T-cell (primary cell): ENCODE measurements at regions not wholly inside any gene's neighbourhood (a gene's known extent, or its start where the extent isn't known, plus 50 kb on each side); places are given as distances from the start of the nearest gene placed in this dataset.

Source experiments
- ATAC-seq, 4 experiments: fragments of 200-7000 bp in 3 of 4; fragments of 150-1000 bp in 1 of 4; cut with Tn5 transposase; replicated peaks in 1 of 4; 1 replicate in 3 of 4; 2 replicates in 1 of 4; pipeline ENCODE4 v1.10.0; 2021; ENCODE audit warnings: moderate library complexity in 3 of 4, mild to moderate bottlenecking in 2 of 4, moderate number of reproducible peaks in 1 of 4
- CTCF ChIA-PET, 2 donors: fragments of 300-600 bp; sonication (Branson Sonifier 250); formaldehyde crosslinking; loops; one replicate each; lab custom pipeline; 2022; ENCODE audit warnings: antibody characterized with exemption in 2 of 2; lab: Charles Lee
- POLR2A ChIA-PET, 2 donors: fragments of 300-600 bp; sonication (Branson Sonifier 250); formaldehyde crosslinking; loops; one replicate each; lab custom pipeline; 2022; ENCODE audit warnings: antibody characterized with exemption in 2 of 2; lab: Charles Lee
- DNase-seq, 35 experiments: peaks; one replicate each; pipeline versions ENCODE4 v3.0.0 to v3.0.0-alpha.2; 2013 to 2023
- H3K27ac ChIP-seq: one replicate; pipeline ENCODE4 v1.5.1; 2013; ENCODE audit warnings: low read length
- H3K27me3 ChIP-seq, 2 experiments: replicated peaks in 1 of 2; 1 replicate in 1 of 2; 2 replicates in 1 of 2; pipeline versions ENCODE4 v1.6.1 to v1.7.0; 2013; ENCODE audit warnings: low read length in 1 of 2, mixed read lengths in 1 of 2; ENCODE audit not compliant: control insufficient read depth in 2 of 2, insufficient read depth in 2 of 2; ENCODE audit errors: extremely low read depth in 1 of 2
- H3K36me3 ChIP-seq, 2 donors: 1 replicate in 1 of 2; 2 replicates in 1 of 2; pipeline versions ENCODE4 v1.6.1 to v1.7.0; 2013; ENCODE audit warnings: low read length in 1 of 2; ENCODE audit not compliant: control insufficient read depth in 2 of 2, insufficient read depth in 1 of 2; ENCODE audit errors: extremely low read depth in 1 of 2
- H3K4me1 ChIP-seq, 2 experiments: 1 replicate in 1 of 2; 2 replicates in 1 of 2; pipeline versions ENCODE4 v1.6.1 to v1.7.0; 2013; ENCODE audit warnings: low read length in 2 of 2, mixed read lengths in 1 of 2; ENCODE audit not compliant: insufficient read depth in 2 of 2, control insufficient read depth in 1 of 2; ENCODE audit errors: extremely low read depth in 1 of 2
- H3K4me3 ChIP-seq, 2 donors: 1 replicate in 1 of 2; 2 replicates in 1 of 2; pipeline versions ENCODE4 v1.5.1 to v1.7.0; 2013; ENCODE audit warnings: mild to moderate bottlenecking in 2 of 2, low read length in 1 of 2, moderate library complexity in 1 of 2; ENCODE audit not compliant: control insufficient read depth in 1 of 2; ENCODE audit errors: extremely low read depth in 1 of 2
- H3K9me3 ChIP-seq: 2 replicates; pipeline ENCODE4 v1.7.0; 2013
- H3K27ac Mint-ChIP-seq, 2 donors: one replicate each; pipeline ENCODE4 v1.8.0; 2020 to 2021; ENCODE audit warnings: mild to moderate bottlenecking in 2 of 2, mixed read lengths in 2 of 2
- H3K27me3 Mint-ChIP-seq, 2 donors: one replicate each; pipeline ENCODE4 v1.8.0; 2021 to 2022; ENCODE audit warnings: mixed read lengths in 2 of 2
- H3K36me3 Mint-ChIP-seq: one replicate; pipeline ENCODE4 v1.8.0; 2021; ENCODE audit warnings: mixed read lengths
- H3K4me1 Mint-ChIP-seq, 3 donors: one replicate each; pipeline ENCODE4 v1.8.0; 2020 to 2022; ENCODE audit warnings: mixed read lengths in 3 of 3, mild to moderate bottlenecking in 1 of 3
- H3K4me3 Mint-ChIP-seq, 3 donors: one replicate each; pipeline ENCODE4 v1.8.0; 2020 to 2022; ENCODE audit warnings: mild to moderate bottlenecking in 3 of 3, mixed read lengths in 3 of 3, moderate library complexity in 3 of 3
- H3K9me3 Mint-ChIP-seq, 3 donors: one replicate each; pipeline ENCODE4 v1.8.0; 2020 to 2022; ENCODE audit warnings: mixed read lengths in 3 of 3
- WGBS: methylation state at CpG from one replicate; pipeline ENCODE4 v1.1.5; 2013; ENCODE audit warnings: missing lambda C conversion rate; ENCODE audit not compliant: insufficient coverage; 5-methylcytosine and 5-hydroxymethylcytosine counted together

GRCh38 chr5:116359592-116359991 lies 215.0 kb downstream of the SEMA6A start:
- WGBS = 80% methylated on average over 1 of the region's 1 CpG
- CTCF ChIA-PET = no interaction called here
- ATAC-seq = no peak
- Histone ChIP-seq H3K27ac (no peak overlapping the region), H3K9me3 (no peaks in the 10 kb centered on the region), H3K36me3 (peaks cover 0 to 6% of the 10 kb centered on the region in 2 donors), H3K4me3 (no peak overlapping the region), H3K27me3 (no peaks in the 10 kb centered on the region), H3K4me1 (no peaks in the 10 kb centered on the region)
- no peak for DNase-seq
- peaks cover 0 to 5% (median 0%) of the 10 kb centered on the region in 3 donors for H3K4me1 Mint-ChIP-seq
- POLR2A ChIA-PET = no interaction called here
- H3K27ac Mint-ChIP-seq = no peak overlapping the region
- no peaks in the 10 kb centered on the region for H3K27me3 Mint-ChIP-seq
- H3K36me3 Mint-ChIP-seq = peaks cover 40% of the 10 kb centered on the region
- H3K4me3 Mint-ChIP-seq = no peak overlapping the region
- peaks cover 0 to 7% (median 4%) of the 10 kb centered on the region in 3 donors for H3K9me3 Mint-ChIP-seq

- peaks cover 0 to 5% (median 0%) of the 10 kb centered on the region in 3 donors for H3K4me1 Mint-ChIP-seq
- no peaks in the 10 kb centered on the region for H3K4me1 ChIP-seq
- ChIA-PET POLR2A (no interaction called here), CTCF (no interaction called here)
- no peaks in the 10 kb centered on the region for H3K27me3 Mint-ChIP-seq
- no peaks in the 10 kb centered on the region for H3K9me3 ChIP-seq
- DNase-seq (no peak), ATAC-seq (no peak)
- H3K4me3 Mint-ChIP-seq = no peak overlapping the region
- peaks cover under 1 to 9% (median 8%) of the 10 kb centered on the region in 3 donors for H3K9me3 Mint-ChIP-seq
- H3K4me3 ChIP-seq = no peak overlapping the region
- H3K36me3 ChIP-seq = peaks cover 2 to 6% of the 10 kb centered on the region in 2 donors
- no peak overlapping the region for H3K27ac ChIP-seq
- peaks cover 42% of the 10 kb centered on the region for H3K36me3 Mint-ChIP-seq
- no peak overlapping the region for H3K27ac Mint-ChIP-seq
- no CpG with 5 or more reads among the region's 1 CpG for WGBS
- H3K27me3 ChIP-seq = no peaks in the 10 kb centered on the region
These were observed 215.7 kb downstream of the SEMA6A start for GRCh38 chr5:116358911-116359418.

DNA sequence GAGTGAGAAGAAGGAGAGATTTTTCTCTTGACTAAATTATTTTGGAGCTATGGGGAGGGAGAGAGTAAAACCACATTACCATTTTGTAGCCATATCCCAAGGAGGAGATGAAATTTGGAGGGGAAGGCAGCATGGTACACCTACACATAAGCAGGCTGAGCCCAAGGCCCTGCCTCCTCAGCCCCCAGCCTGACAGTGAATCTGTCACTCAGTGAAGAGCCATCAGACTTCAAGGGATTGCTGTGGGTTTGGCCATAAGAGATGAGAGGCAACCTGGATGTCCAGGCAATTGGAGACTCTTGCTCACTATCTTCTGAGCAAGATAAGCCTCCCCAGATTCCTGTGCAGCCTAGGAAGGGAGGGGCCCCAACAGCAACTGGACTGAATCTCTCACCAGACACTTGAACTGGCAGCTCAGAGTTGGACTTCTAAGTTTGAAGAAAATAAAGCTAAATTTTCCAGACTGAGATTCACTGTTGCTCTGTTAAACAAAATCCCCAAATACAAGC lies 216.6 kb downstream of the SEMA6A start:
- H3K4me3 ChIP-seq = no peak overlapping the region
- H3K27me3 ChIP-seq = no peaks in the 10 kb centered on the region
- CTCF ChIA-PET = no interaction called here
- H3K4me1 ChIP-seq = no peaks in the 10 kb centered on the region
- H3K36me3 ChIP-seq = peaks cover 3 to 6% of the 10 kb centered on the region in 2 donors
- H3K9me3 Mint-ChIP-seq = peaks cover 4 to 15% (median 11%) of the 10 kb centered on the region in 3 donors
- H3K4me3 Mint-ChIP-seq = no peak overlapping the region
- DNase-seq (no peak), ATAC-seq (no peak)
- POLR2A ChIA-PET = no interaction called here
- H3K36me3 Mint-ChIP-seq = peaks cover 49% of the 10 kb centered on the region
- H3K27ac Mint-ChIP-seq = no peak overlapping the region
- no peak overlapping the region for H3K27ac ChIP-seq
- H3K9me3 ChIP-seq = no peaks in the 10 kb centered on the region
- no peaks in the 10 kb centered on the region for H3K27me3 Mint-ChIP-seq
- H3K4me1 Mint-ChIP-seq = peaks cover 0 to 5% (median 0%) of the 10 kb centered on the region in 3 donors

DNA sequence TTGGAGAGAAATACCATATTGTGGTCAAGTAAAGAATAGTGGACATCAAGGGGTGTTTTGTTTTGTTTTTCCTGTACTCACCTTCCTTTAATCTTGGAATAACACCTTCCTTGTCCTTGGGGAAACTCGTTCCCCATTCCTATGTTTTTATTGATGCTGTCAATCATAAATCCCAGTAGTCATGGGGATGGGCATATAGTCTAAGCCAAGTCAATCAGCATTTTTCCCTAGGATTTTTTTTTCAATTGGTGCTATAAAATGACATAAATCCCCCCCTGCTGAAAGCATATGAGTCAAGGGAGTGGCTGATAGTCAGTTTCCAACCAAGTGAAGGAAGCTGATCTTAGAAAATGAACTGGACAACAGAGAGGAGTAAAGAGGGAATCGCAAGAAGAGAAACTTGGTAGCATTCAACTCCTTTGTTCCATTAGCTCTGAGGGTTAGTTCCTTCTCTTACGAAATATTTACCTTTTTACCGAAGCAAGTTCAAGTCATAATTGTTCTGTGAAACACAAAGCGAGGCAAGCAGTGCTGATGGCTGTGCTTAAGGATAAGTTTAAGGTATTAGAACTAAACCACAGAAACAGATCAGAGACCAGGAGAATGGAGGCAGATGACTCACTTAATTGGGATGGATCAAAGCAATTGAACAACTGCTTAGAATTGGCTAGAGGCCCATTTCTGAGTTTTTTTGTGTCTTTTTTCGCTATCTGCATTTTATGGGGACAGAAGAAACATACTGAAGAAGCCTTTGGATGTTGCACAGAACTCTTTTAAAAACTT lies 218.6 kb downstream of the SEMA6A start:
- Mint-ChIP-seq H3K4me1 (peaks cover 0 to 5% (median 0%) of the 10 kb centered on the region in 3 donors), H3K9me3 (peaks cover 5 to 25% (median 17%) of the 10 kb centered on the region in 3 donors), H3K36me3 (peaks cover 62% of the 10 kb centered on the region), H3K27ac (no peak overlapping the region), H3K4me3 (no peak overlapping the region), H3K27me3 (no peaks in the 10 kb centered on the region)
- DNase-seq = no peak
- Histone ChIP-seq H3K36me3 (peaks cover 3% of the 10 kb centered on the region in 2 donors), H3K27me3 (no peaks in the 10 kb centered on the region), H3K4me1 (no peaks in the 10 kb centered on the region), H3K4me3 (no peak overlapping the region), H3K9me3 (peaks cover 3% of the 10 kb centered on the region), H3K27ac (no peak overlapping the region)
- WGBS = 82% methylated on average over 3 of the region's 6 CpGs
- POLR2A ChIA-PET = no interaction called here
- no peak for ATAC-seq
- CTCF ChIA-PET = no interaction called here

- Histone ChIP-seq H3K4me3 (no peak overlapping the region), H3K4me1 (no peaks in the 10 kb centered on the region), H3K27ac (no peak overlapping the region), H3K9me3 (peaks cover 3% of the 10 kb centered on the region), H3K36me3 (peaks cover 3% of the 10 kb centered on the region in 2 donors), H3K27me3 (no peaks in the 10 kb centered on the region)
- ChIA-PET CTCF (no interaction called here), POLR2A (no interaction called here)
- no peak for DNase-seq
- no peak overlapping the region for H3K4me3 Mint-ChIP-seq
- no peaks in the 10 kb centered on the region for H3K27me3 Mint-ChIP-seq
- H3K27ac Mint-ChIP-seq = no peak overlapping the region
- peaks cover 60% of the 10 kb centered on the region for H3K36me3 Mint-ChIP-seq
- ATAC-seq = no peak
- H3K9me3 Mint-ChIP-seq = peaks cover 12 to 30% (median 23%) of the 10 kb centered on the region in 3 donors
- peaks cover 0 to 5% (median 0%) of the 10 kb centered on the region in 3 donors for H3K4me1 Mint-ChIP-seq
These were observed 219.9 kb downstream of the SEMA6A start for GRCh38 chr5:116354699-116355098.

DNA sequence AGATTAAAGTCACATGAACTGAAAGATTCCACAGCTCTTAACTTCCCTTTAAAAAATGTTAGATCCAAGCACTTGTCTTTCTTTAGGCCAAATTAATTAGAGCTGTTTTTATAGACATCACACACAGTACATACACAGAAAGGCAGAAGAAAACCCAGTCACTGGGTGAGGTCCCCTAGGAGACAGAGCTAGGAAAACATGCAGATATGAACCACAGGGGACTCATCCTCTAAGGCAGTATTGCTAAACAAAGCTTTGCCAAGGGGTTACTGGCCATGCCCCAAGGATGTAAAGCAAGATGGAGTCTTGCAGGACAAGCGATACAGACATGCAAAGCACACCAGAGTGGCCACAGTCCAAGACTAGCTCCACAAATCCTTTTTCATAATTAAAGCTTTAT lies 227.0 kb downstream of the SEMA6A start:
- Mint-ChIP-seq H3K27ac (no peak overlapping the region), H3K4me1 (no peaks in the 10 kb centered on the region), H3K36me3 (peaks cover 75% of the 10 kb centered on the region), H3K9me3 (peaks cover 18 to 51% (median 27%) of the 10 kb centered on the region in 3 donors), H3K27me3 (no peaks in the 10 kb centered on the region), H3K4me3 (no peak overlapping the region)
- ChIA-PET POLR2A (interaction anchor here in 1 of 2 donors (0.6 kb wide), 1 partner anchor 148 kb away, joined by 3 read pairs; no protein-coding TSS in a partner anchor), CTCF (interaction anchor here in 1 of 2 donors (0.6 kb wide), 1 partner anchor 492 kb away, joined by 4 read pairs; no protein-coding TSS in a partner anchor)
- H3K4me3 ChIP-seq = no peak overlapping the region
- H3K27ac ChIP-seq = no peak overlapping the region
- H3K9me3 ChIP-seq = peaks cover 3% of the 10 kb centered on the region
- no peaks in the 10 kb centered on the region for H3K4me1 ChIP-seq
- H3K27me3 ChIP-seq = no peaks in the 10 kb centered on the region
- no peak for DNase-seq
- H3K36me3 ChIP-seq = peaks cover 0 to 5% of the 10 kb centered on the region in 2 donors
- no CpG with 5 or more reads among the region's 1 CpG for WGBS
- no peak for ATAC-seq
